ENCODE measurements at regions not wholly inside any gene's neighbourhood (a gene's known extent, or its start where the extent isn't known, plus 50 kb on each side); places are given as distances from the start of the nearest gene placed in this dataset.

DNA sequence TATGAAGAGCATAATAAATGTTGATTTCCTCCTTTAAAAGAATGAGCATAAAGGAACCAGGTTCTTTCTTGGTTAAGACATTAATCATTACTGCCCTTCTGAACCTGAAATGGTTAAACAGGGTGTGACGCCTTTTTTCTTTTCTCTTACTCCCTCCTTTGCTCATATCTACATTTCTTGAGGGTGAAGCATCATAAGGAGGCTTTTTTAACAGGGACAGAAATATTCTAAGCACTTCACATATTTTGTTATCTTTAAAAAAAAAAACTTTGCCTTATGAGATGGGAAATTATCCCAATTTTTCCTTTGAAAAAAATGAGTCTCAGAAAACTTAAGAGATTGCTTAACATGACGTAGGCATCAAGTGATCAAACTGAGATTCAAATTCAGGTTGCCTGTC, 1036.3 kb upstream of the TENM4 start:
- intact Hi-C loops (cut with micrococcal nuclease; ENCODE audit: unreplicated experiment) = no loop called here
- Histone ChIP-seq H3K27ac (ENCODE audit: low read length) (no peak overlapping the region), H3K9me3 (ENCODE audit: control insufficient read depth, insufficient read depth, low read depth, low read length) (no peaks in the 10 kb centered on the region), H3K4me3 (ENCODE audit: low read depth in 2 of 2, low read length in 2 of 2) (no peak overlapping the region), H3K36me3 (ENCODE audit: control insufficient read depth, insufficient read depth, low read length) (no peaks in the 10 kb centered on the region), H3K27me3 (ENCODE audit: control insufficient read depth, insufficient read depth, low read length) (no peaks in the 10 kb centered on the region), H3K4me1 (ENCODE audit: control insufficient read depth, insufficient read depth, low read length) (no peaks in the 10 kb centered on the region)
- no peak for TF ChIP-seq SIN3A (IDR thresholded peaks at IDR 0.05; ENCODE audit: borderline replicate concordance, insufficient read depth, low read depth, low read length)
- TF ChIP-seq TCF7L2 (IDR thresholded peaks at IDR 0.05; ENCODE audit: low read depth, low read length) = no peak
- TF ChIP-seq CTCF (IDR thresholded peaks at IDR 0.05) = no peak
- no peak for TF ChIP-seq REST (IDR thresholded peaks at IDR 0.05; ENCODE audit: insufficient read depth in 1 of 2, low read depth in 2 of 2, low read length in 1 of 2)
- TF ChIP-seq POLR2AphosphoS5 (IDR thresholded peaks at IDR 0.05; ENCODE audit: low read depth, low read length) = no peak
- POLR2A ChIA-PET = no interaction called here
- no peak for DNase-seq (ENCODE audit: low read depth, low spot score)
- CTCF ChIA-PET = no interaction called here
- BruUV-seq (replicated peaks) = no TSS peak
- in situ Hi-C loops (cut with HindIII; ENCODE audit: low pct_unique_long_range_greater_than_20kb, low sequenced_read_pairs) = no loop called here
- no peak for ATAC-seq

GRCh38 chr11:80473562-80473961, 1032.7 kb upstream of the TENM4 start:
- in situ Hi-C loops (cut with HindIII; ENCODE audit: low pct_unique_long_range_greater_than_20kb, low sequenced_read_pairs) (no loop called here), intact Hi-C loops (cut with micrococcal nuclease; ENCODE audit: unreplicated experiment) (no loop called here)
- ChIA-PET CTCF (no interaction called here), POLR2A (no interaction called here)
- H3K4me1 ChIP-seq (ENCODE audit: control insufficient read depth, insufficient read depth, low read length) = no peaks in the 10 kb centered on the region
- no peak overlapping the region for H3K27ac ChIP-seq (ENCODE audit: low read length)
- BruUV-seq (replicated peaks) = no TSS peak
- no peaks in the 10 kb centered on the region for H3K36me3 ChIP-seq (ENCODE audit: control insufficient read depth, insufficient read depth, low read length)
- DNase-seq (ENCODE audit: low read depth, low spot score) (no peak), ATAC-seq (no peak)
- no peak for TF ChIP-seq POLR2AphosphoS5 (IDR thresholded peaks at IDR 0.05; ENCODE audit: low read depth, low read length)
- TF ChIP-seq REST (IDR thresholded peaks at IDR 0.05; ENCODE audit: insufficient read depth in 1 of 2, low read depth in 2 of 2, low read length in 1 of 2) = no peak
- no peak for TF ChIP-seq CTCF (IDR thresholded peaks at IDR 0.05)
- no peak for TF ChIP-seq SIN3A (IDR thresholded peaks at IDR 0.05; ENCODE audit: borderline replicate concordance, insufficient read depth, low read depth, low read length)
- no peak for TF ChIP-seq TCF7L2 (IDR thresholded peaks at IDR 0.05; ENCODE audit: low read depth, low read length)
- H3K4me3 ChIP-seq (ENCODE audit: low read depth in 2 of 2, low read length in 2 of 2) = no peak overlapping the region
- no peaks in the 10 kb centered on the region for H3K27me3 ChIP-seq (ENCODE audit: control insufficient read depth, insufficient read depth, low read length)
- no peaks in the 10 kb centered on the region for H3K9me3 ChIP-seq (ENCODE audit: control insufficient read depth, insufficient read depth, low read depth, low read length)

All from Panc1 (cell line).